ENCODE measurements at regions not wholly inside any gene's neighbourhood (a gene's known extent, or its start where the extent isn't known, plus 50 kb on each side); places are given as distances from the start of the nearest gene placed in this dataset.

- TF ChIP-seq ARNTL (CRISPR knock-in tag; IDR thresholded peaks at IDR 0.05; ENCODE audit: borderline replicate concordance, low read depth) (no peak), ZNF8 (CRISPR knock-in tag; IDR thresholded peaks at IDR 0.05) (no peak), ESRRG (CRISPR knock-in tag; IDR thresholded peaks at IDR 0.05) (no peak), RARB (CRISPR knock-in tag; IDR thresholded peaks at IDR 0.05) (no peak), CSDC2 (CRISPR knock-in tag; IDR thresholded peaks at IDR 0.05) (no peak), BACH2 (CRISPR knock-in tag; IDR thresholded peaks at IDR 0.05; ENCODE audit: borderline replicate concordance) (no peak), CREB5 (CRISPR knock-in tag; IDR thresholded peaks at IDR 0.05; ENCODE audit: low read depth) (no peak), SNAI2 (CRISPR knock-in tag; IDR thresholded peaks at IDR 0.05) (no peak), TCF4 (CRISPR knock-in tag; IDR thresholded peaks at IDR 0.05; ENCODE audit: borderline replicate concordance) (no peak), GLIS3 (CRISPR knock-in tag; IDR thresholded peaks at IDR 0.05) (no peak), PATZ1 (CRISPR knock-in tag; IDR thresholded peaks at IDR 0.05; ENCODE audit: borderline replicate concordance) (no peak), ZFP30 (CRISPR knock-in tag; IDR thresholded peaks at IDR 0.05) (no peak), CSRNP3 (CRISPR knock-in tag; IDR thresholded peaks at IDR 0.05) (no peak)
These were observed 172.7 kb upstream of the ARL4C start for GRCh38 chr2:234669621-234670020.

All from SK-N-SH treated with all-trans-retinoic acid at 6 μM for 48 hours (cell line).